Right ventricle myocardium superior (tissue), 1 donor: ENCODE measurements at regions not wholly inside any gene's neighbourhood (a gene's known extent, or its start where the extent isn't known, plus 50 kb on each side); places are given as distances from the start of the nearest gene placed in this dataset.

Experiments
- ATAC-seq: fragments of 200-7000 bp; cut with Tn5 transposase; one replicate; pipeline ENCODE4 v1.9.1; 2020; ENCODE audit warnings: mild to moderate bottlenecking; ENCODE audit not compliant: poor library complexity
- DNase-seq: peaks from one replicate; pipeline ENCODE4 v3.0.0-alpha.2; 2020
- intact Hi-C: fragments of 100-400 bp; cut with DNase I; formaldehyde crosslinking; loops from one replicate; pipeline ENCODE4 v1.11.2; 2022
- donor health status: DM: no; HTN: yes; CAD: no; lungs with severe emphysema.

DNA sequence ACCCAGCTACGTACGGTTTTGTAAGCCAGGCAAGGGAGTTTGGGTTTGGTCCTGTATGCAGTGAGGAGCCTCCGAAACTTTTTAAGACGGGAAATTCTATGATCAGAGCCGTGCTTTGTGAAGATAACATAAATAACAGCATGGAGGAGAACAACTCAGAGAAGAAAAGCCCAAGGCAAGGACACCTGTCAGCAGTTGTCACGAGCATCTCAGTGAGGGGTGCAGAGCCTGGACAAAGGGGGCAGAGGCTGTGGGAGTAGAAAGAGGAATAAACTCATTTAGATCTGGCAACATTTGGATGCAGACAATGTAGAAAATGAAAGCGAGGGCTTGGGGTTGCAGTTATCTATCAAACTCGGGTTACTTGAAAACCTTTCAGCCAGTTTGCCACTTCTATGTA lies 64.5 kb downstream of the CAVIN2 start:
- ATAC-seq (no peak), DNase-seq (no peak)
- intact Hi-C loops = no loop called here

DNA sequence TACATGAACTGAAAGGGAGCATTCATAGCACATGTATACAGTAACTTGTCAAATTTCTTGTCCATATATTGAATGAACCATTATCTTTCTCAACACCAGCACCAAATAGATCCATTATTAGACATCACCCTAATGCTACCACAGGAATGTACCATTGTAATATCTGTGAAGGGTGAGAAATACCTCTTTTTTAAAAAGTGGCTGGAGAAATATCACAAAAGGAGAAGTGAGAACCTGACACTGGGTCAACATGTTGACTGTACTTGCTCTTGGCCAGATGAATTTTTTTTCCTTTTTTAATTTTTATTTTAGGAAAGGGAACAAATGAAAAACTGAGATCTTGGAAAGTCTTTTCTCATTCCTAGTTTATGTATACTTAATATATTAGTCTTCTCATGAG lies 63.5 kb downstream of the CAVIN2 start:
- ATAC-seq (no peak), DNase-seq (no peak)
- intact Hi-C loops = no loop called here
